H9 (cell line): ENCODE measurements at regions not wholly inside any gene's neighbourhood (a gene's known extent, or its start where the extent isn't known, plus 50 kb on each side); places are given as distances from the start of the nearest gene placed in this dataset.

Experiments
- DNase-seq: peaks from one replicate; pipeline ENCODE4 v3.0.0-alpha.2; 2017
- H2AFZ ChIP-seq: one replicate; pipeline ENCODE4 v1.6.1; 2013; ENCODE audit warnings: mild to moderate bottlenecking, low read length, control low read depth, moderate library complexity
- H2AK5ac ChIP-seq: 2 replicates; pipeline ENCODE4 v1.6.1; 2013; ENCODE audit warnings: low read length, control low read depth, mixed read lengths; ENCODE audit not compliant: insufficient read length
- H2BK120ac ChIP-seq: one replicate; pipeline ENCODE4 v1.6.1; 2013; ENCODE audit warnings: low read depth, mild to moderate bottlenecking, low read length, control low read depth, inconsistent platforms; ENCODE audit not compliant: poor library complexity, severe bottlenecking
- H2BK12ac ChIP-seq: 2 replicates; pipeline ENCODE4 v1.6.1; 2013; ENCODE audit warnings: low read length, control low read depth, mixed read lengths, low read depth; ENCODE audit not compliant: insufficient read length
- H2BK15ac ChIP-seq: 2 replicates; pipeline ENCODE4 v1.6.1; 2013; ENCODE audit warnings: low read depth, low read length, control low read depth
- H2BK20ac ChIP-seq: one replicate; pipeline ENCODE4 v1.6.1; 2013; ENCODE audit warnings: low read depth, mild to moderate bottlenecking, low read length, control low read depth, inconsistent platforms; ENCODE audit not compliant: poor library complexity, severe bottlenecking
- H2BK5ac ChIP-seq: 2 replicates; pipeline ENCODE4 v1.6.1; 2013; ENCODE audit warnings: low read length, control low read depth, mixed read lengths; ENCODE audit not compliant: insufficient read length
- H3K14ac ChIP-seq: 2 replicates; pipeline ENCODE4 v1.6.1; 2013; ENCODE audit warnings: low read length, control low read depth; ENCODE audit not compliant: insufficient read depth
- H3K18ac ChIP-seq: 2 replicates; pipeline ENCODE4 v1.6.1; 2013; ENCODE audit warnings: low read depth, mild to moderate bottlenecking, mixed read lengths, low read length, control low read depth; ENCODE audit not compliant: insufficient read length
- H3K23ac ChIP-seq: 2 replicates; pipeline ENCODE4 v1.6.1; 2013; ENCODE audit warnings: low read length, control low read depth, mixed read lengths, low read depth; ENCODE audit not compliant: insufficient read length
- H3K23me2 ChIP-seq: 2 replicates; pipeline ENCODE4 v1.6.1; 2013; ENCODE audit warnings: low read depth, mild to moderate bottlenecking, mixed read lengths, low read length, control low read depth; ENCODE audit not compliant: insufficient read length, poor library complexity, severe bottlenecking
- H3K27ac ChIP-seq: 2 replicates; pipeline ENCODE4 v1.5.1; 2013; ENCODE audit warnings: low read length, control low read depth, mixed read lengths, low read depth; ENCODE audit not compliant: insufficient read length
- H3K27me3 ChIP-seq: 2 replicates; pipeline ENCODE4 v1.6.1; 2013; ENCODE audit warnings: low read length, control low read depth, inconsistent platforms; ENCODE audit not compliant: insufficient read depth
- H3K4ac ChIP-seq: 2 replicates; pipeline ENCODE4 v1.6.1; 2013; ENCODE audit warnings: low read depth, mild to moderate bottlenecking, control low read depth, inconsistent platforms, low read length, moderate library complexity
- H3K4me1 ChIP-seq: 2 replicates; pipeline ENCODE4 v1.6.1; 2013; ENCODE audit warnings: low read length, control low read depth, inconsistent platforms; ENCODE audit not compliant: insufficient read depth
- H3K4me2 ChIP-seq: 2 replicates; pipeline ENCODE4 v1.6.1; 2013; ENCODE audit warnings: low read length, control low read depth, mixed read lengths; ENCODE audit not compliant: insufficient read length, insufficient read depth
- H3K56ac ChIP-seq: 2 replicates; pipeline ENCODE4 v1.6.1; 2013; ENCODE audit warnings: low read depth, mild to moderate bottlenecking, mixed read lengths, low read length, control low read depth; ENCODE audit not compliant: insufficient read length
- H3K79me1 ChIP-seq: 2 replicates; pipeline ENCODE4 v1.6.1; 2013; ENCODE audit warnings: low read depth, mild to moderate bottlenecking, moderate library complexity, low read length, control low read depth, inconsistent platforms; ENCODE audit not compliant: insufficient read depth, poor library complexity, severe bottlenecking
- H3K79me2 ChIP-seq: 2 replicates; pipeline ENCODE4 v1.6.1; 2013; ENCODE audit warnings: low read length, control low read depth, inconsistent platforms; ENCODE audit not compliant: insufficient read depth
- H3K9ac ChIP-seq: 2 replicates; pipeline ENCODE4 v1.6.1; 2013; ENCODE audit warnings: low read length, control low read depth, mixed read lengths; ENCODE audit not compliant: insufficient read length; ENCODE audit errors: extremely low read depth
- H3K9me3 ChIP-seq: one replicate; pipeline ENCODE4 v1.6.1; 2013; ENCODE audit warnings: low read depth, low read length, inconsistent platforms; ENCODE audit not compliant: control insufficient read depth
- H3T11ph ChIP-seq: one replicate; pipeline ENCODE4 v1.6.1; 2013; ENCODE audit warnings: mild to moderate bottlenecking, low read length, control low read depth, inconsistent platforms
- H4K20me1 ChIP-seq: one replicate; pipeline ENCODE4 v1.6.1; 2013; ENCODE audit not compliant: control insufficient read depth, insufficient read length, insufficient read depth
- H4K5ac ChIP-seq: 2 replicates; pipeline ENCODE4 v1.6.1; 2013; ENCODE audit warnings: low read depth, mild to moderate bottlenecking, mixed read lengths, low read length, control low read depth; ENCODE audit not compliant: insufficient read length
- H4K8ac ChIP-seq: replicated peaks from 2 replicates; pipeline ENCODE4 v1.6.1; 2013; ENCODE audit warnings: low read length, control low read depth, mixed read lengths, low read depth; ENCODE audit not compliant: insufficient read length
- H4K91ac ChIP-seq: 2 replicates; pipeline ENCODE4 v1.6.1; 2013; ENCODE audit warnings: low read depth, mild to moderate bottlenecking, moderate library complexity, mixed read lengths, low read length, control low read depth; ENCODE audit not compliant: insufficient read length
- H3K27ac Mint-ChIP-seq, 3 experiments: 2 replicates in 2 of 3; 3 replicates in 1 of 3; pipeline ENCODE4 v1.8.0; 2020 to 2021; ENCODE audit warnings: mixed read lengths in 3 of 3, mild to moderate bottlenecking in 1 of 3, moderate library complexity in 1 of 3
- H3K27me3 Mint-ChIP-seq: 2 replicates; pipeline ENCODE4 v1.8.0; 2021; ENCODE audit warnings: low read depth, mild to moderate bottlenecking, moderate library complexity, mixed read lengths
- H3K36me3 Mint-ChIP-seq, 3 experiments: 2 replicates in 2 of 3; 3 replicates in 1 of 3; pipeline ENCODE4 v1.8.0; 2020 to 2021; ENCODE audit warnings: low read depth in 3 of 3, mixed read lengths in 3 of 3; ENCODE audit not compliant: insufficient read depth in 1 of 3
- H3K4me1 Mint-ChIP-seq, 2 experiments: 2 replicates each; pipeline ENCODE4 v1.8.0; 2020; ENCODE audit warnings: mixed read lengths in 2 of 2
- H3K4me3 Mint-ChIP-seq, 2 experiments: 2 replicates in 1 of 2; 3 replicates in 1 of 2; pipeline ENCODE4 v1.8.0; 2020 to 2021; ENCODE audit warnings: mild to moderate bottlenecking in 2 of 2, mixed read lengths in 2 of 2, moderate library complexity in 1 of 2
- H3K9me3 Mint-ChIP-seq, 2 experiments: 2 replicates in 1 of 2; 3 replicates in 1 of 2; pipeline ENCODE4 v1.8.0; 2020; ENCODE audit warnings: mild to moderate bottlenecking in 2 of 2, mixed read lengths in 2 of 2, moderate library complexity in 1 of 2
- CTCF ChIP-seq: fragments of 200-600 bp; sonication (generic); conservative IDR thresholded peaks from 3 replicates; pipeline ENCODE4 v1.8.0; 2021; ENCODE audit warnings: antibody characterized with exemption, mild to moderate bottlenecking
- WGBS: extraction: QIAGEN DNeasy Blood & Tissue Kit; methylation state at CpG from one replicate; pipeline ENCODE4 v1.1.7; 2013; ENCODE audit warnings: missing lambda C conversion rate, low lambda C conversion rate, mixed read lengths; ENCODE audit not compliant: insufficient read length; ENCODE audit errors: extremely low coverage; 5-methylcytosine and 5-hydroxymethylcytosine counted together

DNA sequence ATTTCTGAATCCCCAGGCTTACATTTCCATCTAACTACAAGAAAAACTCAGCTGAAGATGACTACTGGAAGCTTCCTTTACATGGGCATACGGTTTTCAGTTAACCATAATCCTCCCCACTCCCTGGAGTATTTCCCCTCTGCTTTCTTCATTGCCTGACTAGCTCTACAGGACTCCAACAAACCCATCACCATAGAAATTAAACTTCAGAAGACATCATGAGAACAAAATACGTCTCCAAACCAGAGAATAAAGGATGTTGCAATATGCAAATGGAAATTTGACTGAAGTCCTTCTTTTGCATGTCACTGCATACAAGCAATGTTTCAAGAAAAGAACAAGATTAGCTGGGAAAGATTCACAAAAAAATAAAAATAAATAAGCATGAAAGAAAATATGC, 170.2 kb upstream of the PCDH18 start:
- DNase-seq, result no peak
- H3K4ac ChIP-seq, result no peak overlapping the region
- H2BK15ac ChIP-seq, result no peak overlapping the region
- H3K9me3 ChIP-seq, result no peaks in the 10 kb centered on the region
- H3T11ph ChIP-seq, result no peak overlapping the region
- no peak overlapping the region for H3K23ac ChIP-seq
- H2AFZ ChIP-seq, result no peak overlapping the region
- no peak overlapping the region for H4K91ac ChIP-seq
- H2BK12ac ChIP-seq, result no peak overlapping the region
- Mint-ChIP-seq H3K4me3 (no peak overlapping the region), H3K27me3 (no peaks in the 10 kb centered on the region; the same call in 1 of the 2 replicates), H3K9me3 (peaks cover 7 to 16% of the 10 kb centered on the region in 2 experiments; a peak in 3 of 5 replicates), H3K36me3 (peaks cover 3 to 16% (median 14%) of the 10 kb centered on the region in 3 experiments; a peak in 6 of 7 replicates), H3K27ac (no peak overlapping the region), H3K4me1 (no peaks in the 10 kb centered on the region)
- TF ChIP-seq CTCF, result no peak
- H3K4me2 ChIP-seq, result no peak overlapping the region
- H2BK5ac ChIP-seq, result no peak overlapping the region
- no peak overlapping the region for H2AK5ac ChIP-seq
- H3K4me1 ChIP-seq, result no peaks in the 10 kb centered on the region
- no peak overlapping the region for H3K14ac ChIP-seq
- H3K9ac ChIP-seq, result no peak overlapping the region
- no peak overlapping the region for H2BK120ac ChIP-seq
- H2BK20ac ChIP-seq, result no peak overlapping the region
- H3K79me2 ChIP-seq, result no peaks in the 10 kb centered on the region
- no peak overlapping the region for H4K5ac ChIP-seq
- no peak overlapping the region for H3K56ac ChIP-seq
- H3K23me2 ChIP-seq, result no peaks in the 10 kb centered on the region
- no CpG with 5 or more reads among the region's 2 CpGs for WGBS
- H4K20me1 ChIP-seq, result no peaks in the 10 kb centered on the region
- no peaks in the 10 kb centered on the region for H3K79me1 ChIP-seq
- no peak overlapping the region for H3K27ac ChIP-seq
- H3K27me3 ChIP-seq, result no peaks in the 10 kb centered on the region
- no peak overlapping the region for H3K18ac ChIP-seq
- no peak overlapping the region for H4K8ac ChIP-seq
